K562 (cell line): ENCODE measurements at regions not wholly inside any gene's neighbourhood (a gene's known extent, or its start where the extent isn't known, plus 50 kb on each side); places are given as distances from the start of the nearest gene placed in this dataset.

Experiments
- ATAC-seq: fragments of 200-7000 bp; cut with Tn5 transposase; 3 replicates; pipeline ENCODE4 v1.9.1; 2020; ENCODE audit warnings: moderate library complexity
- BruUV-seq: library from RNA; stranded (reverse); fragments of 400-500 nt; replicated peaks from 2 replicates; lab custom pipeline; 2021; lab: Mats Ljungman, UMichigan
- CTCF ChIA-PET: fragments of 300-600 bp; formaldehyde crosslinking; extraction: SDS; loops from one replicate; lab custom pipeline; 2021; ENCODE audit warnings: low intra/inter-chr PET ratio; lab: Yijun Ruan, JAX
- POLR2A ChIA-PET: fragments of 300-600, 350-650 bp; sonication (Branson Sonifier 250); formaldehyde crosslinking; extraction: SDS; loops from one replicate; lab custom pipeline; 2021; ENCODE audit warnings: antibody characterized with exemption, inconsistent platforms; lab: Yijun Ruan, JAX
- DNase-seq, 4 experiments: peaks; one replicate each; pipeline versions ENCODE4 v3.0.0 to v3.0.0-alpha.2; 2011 to 2018; ENCODE audit warnings: low spot score in 3 of 4, mixed read lengths in 3 of 4; ENCODE audit errors: extremely low read depth in 1 of 4
- FAIRE-seq: peaks from 2 replicates; lab custom pipeline; 2011; peaks lifted over from hg19 to GRCh38; lab: Jason Lieb, UNC
- H2AFZ ChIP-seq: 2 replicates; pipeline ENCODE4 v1.6.0; 2011; ENCODE audit warnings: low read depth, low read length, control low read depth, inconsistent platforms
- H3K27ac ChIP-seq: fragments of 200-600 bp; 3 replicates; pipeline ENCODE4 v1.8.0; 2011; ENCODE audit warnings: low read depth, mild to moderate bottlenecking, control low read depth, inconsistent platforms, low read length, moderate library complexity, mixed read lengths; ENCODE audit errors: extremely low read depth
- H3K27me3 ChIP-seq, 2 experiments: fragments of 300-600 bp in 1 of 2; 2 replicates in 1 of 2; 3 replicates in 1 of 2; pipeline versions ENCODE4 v1.6.0 to v1.8.0; 2011; ENCODE audit warnings: inconsistent platforms in 2 of 2, low read length in 2 of 2, mild to moderate bottlenecking in 1 of 2, mixed read lengths in 1 of 2, moderate library complexity in 1 of 2; ENCODE audit not compliant: control insufficient read depth in 2 of 2, insufficient read depth in 2 of 2
- H3K36me3 ChIP-seq: fragments of 300-600 bp; 3 replicates; pipeline ENCODE4 v1.8.0; 2011; ENCODE audit warnings: mild to moderate bottlenecking, low read length, inconsistent platforms; ENCODE audit not compliant: control insufficient read depth, insufficient read depth
- H3K4me1 ChIP-seq, 2 experiments: fragments of 200-600 bp in 1 of 2; replicated peaks in 1 of 2; 2 replicates in 1 of 2; 3 replicates in 1 of 2; pipeline versions ENCODE4 v1.5.1 to v1.8.0; 2011; ENCODE audit warnings: inconsistent platforms in 2 of 2, low read length in 2 of 2, mild to moderate bottlenecking in 1 of 2, mixed read lengths in 1 of 2, moderate library complexity in 1 of 2; ENCODE audit not compliant: control insufficient read depth in 2 of 2, insufficient read depth in 2 of 2
- H3K4me2 ChIP-seq: 2 replicates; pipeline ENCODE4 v1.6.1; 2011; ENCODE audit warnings: low read length, control low read depth, inconsistent platforms, mixed read lengths; ENCODE audit not compliant: insufficient read depth
- H3K4me3 ChIP-seq: fragments of 200-600 bp; sonication (generic), shearing (Covaris generic); 2 replicates; pipeline ENCODE4 v1.5.1; 2016; ENCODE audit warnings: control low read depth, inconsistent platforms
- H3K79me2 ChIP-seq: fragments of 200-600 bp; 3 replicates; pipeline ENCODE4 v1.8.0; 2011; ENCODE audit warnings: low read length, inconsistent platforms; ENCODE audit not compliant: control insufficient read depth, insufficient read depth
- H3K9ac ChIP-seq, 2 experiments: 2 replicates each; pipeline versions ENCODE4 v1.6.0 to v1.6.1; 2011; ENCODE audit warnings: low read depth in 2 of 2, low read length in 2 of 2, control low read depth in 1 of 2, inconsistent platforms in 1 of 2, mild to moderate bottlenecking in 1 of 2, mixed read lengths in 1 of 2; ENCODE audit not compliant: insufficient read depth in 1 of 2
- H3K9me1 ChIP-seq: one replicate; pipeline ENCODE4 v1.6.0; 2011; ENCODE audit warnings: inconsistent platforms, mild to moderate bottlenecking, low read length, moderate library complexity; ENCODE audit not compliant: control insufficient read depth, insufficient read depth
- H3K9me3 ChIP-seq: replicated peaks from 2 replicates; pipeline ENCODE4 v1.5.1; 2011; ENCODE audit warnings: low read depth, low read length, inconsistent platforms; ENCODE audit not compliant: control insufficient read depth, insufficient read depth
- H4K20me1 ChIP-seq: replicated peaks from 2 replicates; pipeline ENCODE4 v1.6.1; 2011; ENCODE audit warnings: low read length, inconsistent platforms, mixed read lengths; ENCODE audit not compliant: control insufficient read depth, insufficient read depth
- EHMT2 ChIP-seq: fragments of 450-650 bp; IDR thresholded peaks from 2 replicates; pipeline ENCODE4 v1.6.1; 2018; ENCODE audit warnings: antibody characterized with exemption
- GATAD2B ChIP-seq: fragments of 450-650 bp; IDR thresholded peaks from 2 replicates; pipeline ENCODE4 v1.6.1; 2017; ENCODE audit warnings: mild to moderate bottlenecking, borderline replicate concordance
- HNRNPK ChIP-seq: fragments of 200-400 bp; formaldehyde crosslinking; IDR thresholded peaks from one replicate; pipeline ENCODE4 v1.6.1; 2018; ENCODE audit warnings: mild to moderate bottlenecking, low read depth, low read length; ENCODE audit not compliant: poor library complexity, severe bottlenecking
- JUN ChIP-seq, 2 experiments: sonication (generic) in 1 of 2; formaldehyde crosslinking in 1 of 2; IDR thresholded peaks; 2 replicates each; pipeline versions ENCODE4 v1.6.1 to v1.8.0; 2012 to 2022; ENCODE audit warnings: borderline replicate concordance in 2 of 2, mild to moderate bottlenecking in 2 of 2, improper control_type of control experiment in 1 of 2, low read depth in 1 of 2, low read length in 1 of 2, missing genetic modification reagents in 1 of 2
- NCOA1 ChIP-seq: fragments of 450-650 bp; IDR thresholded peaks from 2 replicates; pipeline ENCODE4 v1.6.1; 2016; ENCODE audit warnings: low read depth
- NEUROD1 ChIP-seq: fragments of 150-350 bp; IDR thresholded peaks from 2 replicates; pipeline ENCODE4 v1.6.1; 2014; ENCODE audit warnings: borderline replicate concordance, low read length, low read depth; ENCODE audit not compliant: partially characterized antibody
- PHB2 ChIP-seq: fragments of 450-650 bp; IDR thresholded peaks from 2 replicates; pipeline ENCODE4 v1.6.1; 2017; ENCODE audit warnings: low read depth
- PHF20 ChIP-seq: fragments of 450-650 bp; IDR thresholded peaks from 2 replicates; pipeline ENCODE4 v1.6.1; 2018; ENCODE audit not compliant: partially characterized antibody
- POU5F1 ChIP-seq: fragments of 150-350 bp; IDR thresholded peaks from 2 replicates; pipeline ENCODE4 v1.6.1; 2014; ENCODE audit warnings: borderline replicate concordance, low read length, low read depth, mild to moderate bottlenecking; ENCODE audit not compliant: partially characterized antibody
- STAT5B ChIP-seq: fragments of 250-450 bp; sonication (Bioruptor Pico); IDR thresholded peaks from 2 replicates; pipeline ENCODE4 v1.8.0; 2021; ENCODE audit warnings: mild to moderate bottlenecking, inconsistent platforms
- TCFL5 ChIP-seq: fragments of 250-450 bp; sonication (Bioruptor Pico); conservative IDR thresholded peaks from 2 replicates; pipeline ENCODE4 v1.6.1; 2021; ENCODE audit warnings: mild to moderate bottlenecking, moderate library complexity, matching md5 sums
- ZBTB2 ChIP-seq: fragments of 450-650 bp; IDR thresholded peaks from 2 replicates; pipeline ENCODE4 v1.6.1; 2016; ENCODE audit warnings: antibody characterized with exemption
- ZC3H8 ChIP-seq: fragments of 450-650 bp; IDR thresholded peaks from 2 replicates; pipeline ENCODE4 v1.6.1; 2017
- ZNF174 ChIP-seq: fragments of 250-450 bp; sonication (Bioruptor Pico); IDR thresholded peaks from 2 replicates; pipeline ENCODE4 v1.4.0; 2020; ENCODE audit warnings: mild to moderate bottlenecking
- WGBS: fragments of 100-300 bp; shearing (Covaris generic); methylation state at CpG from one replicate; pipeline ENCODE4 v1.1.6; 2016; ENCODE audit warnings: low coverage, mixed read lengths; ENCODE audit not compliant: insufficient coverage; ENCODE audit errors: missing lambda C conversion rate; 5-methylcytosine and 5-hydroxymethylcytosine counted together
- in situ Hi-C: fragments of 300-500 bp; cut with MboI; formaldehyde crosslinking; loops from 4 replicates; pipeline ENCODE4 v1.15.0; 2018; ENCODE audit warnings: inconsistent platforms, mixed read lengths
- intact Hi-C: fragments of 100-400 bp; cut with micrococcal nuclease; formaldehyde crosslinking; loops from 2 replicates; pipeline ENCODE4 v1.14.2; 2022
- TF ChIP-seq, protein P1 (sequence below): fragments of 450-650 bp; IDR thresholded peaks from 2 replicates; pipeline ENCODE4 v1.7.0; 2016; ENCODE audit warnings: borderline replicate concordance
- TF ChIP-seq, protein P2 (sequence below): sonication (generic); formaldehyde crosslinking; IDR thresholded peaks from 2 replicates; pipeline ENCODE4 v1.8.0; 2023; ENCODE audit warnings: missing genetic modification reagents, mild to moderate bottlenecking, borderline replicate concordance

DNA sequence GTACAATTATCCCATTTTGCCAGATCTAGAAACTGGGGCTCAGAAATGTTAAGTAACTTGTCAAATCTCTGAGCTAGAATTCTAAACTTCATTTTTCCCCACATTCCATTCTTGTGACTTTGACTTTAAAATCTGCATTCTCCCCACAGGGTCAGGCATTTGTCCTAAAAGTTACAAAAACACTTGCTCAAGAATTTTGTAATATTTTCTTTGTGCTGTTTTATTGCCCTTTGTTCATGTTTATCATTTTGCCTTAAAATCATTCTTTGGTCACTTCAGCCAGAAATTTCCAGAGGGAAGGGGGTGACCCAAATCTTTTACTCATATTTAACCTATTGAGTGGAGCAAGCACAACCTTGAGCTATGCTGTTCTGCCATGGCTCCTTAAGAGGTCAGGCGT, 120.1 kb upstream of the CCL21 start:
- no peak for FAIRE-seq
- BruUV-seq, result no TSS peak
- TF ChIP-seq EHMT2 (no peak), ZC3H8 (no peak), STAT5B (CRISPR knock-in tag) (no peak), ZBTB2 (no peak), ZNF174 (CRISPR knock-in tag) (no peak), POU5F1 (no peak), NCOA1 (no peak), HNRNPK (no peak), PHF20 (no peak), GATAD2B (no peak), JUN (IDR thresholded peaks at IDR 0.05; ENCODE audit: borderline replicate concordance, low read depth, low read length) (no peak), JUN (CRISPR knock-in tag; IDR thresholded peaks at IDR 0.05; ENCODE audit: borderline replicate concordance) (no peak), NEUROD1 (no peak), PHB2 (no peak), TCFL5 (CRISPR knock-in tag) (no peak)
- TF ChIP-seq, protein P1, sequence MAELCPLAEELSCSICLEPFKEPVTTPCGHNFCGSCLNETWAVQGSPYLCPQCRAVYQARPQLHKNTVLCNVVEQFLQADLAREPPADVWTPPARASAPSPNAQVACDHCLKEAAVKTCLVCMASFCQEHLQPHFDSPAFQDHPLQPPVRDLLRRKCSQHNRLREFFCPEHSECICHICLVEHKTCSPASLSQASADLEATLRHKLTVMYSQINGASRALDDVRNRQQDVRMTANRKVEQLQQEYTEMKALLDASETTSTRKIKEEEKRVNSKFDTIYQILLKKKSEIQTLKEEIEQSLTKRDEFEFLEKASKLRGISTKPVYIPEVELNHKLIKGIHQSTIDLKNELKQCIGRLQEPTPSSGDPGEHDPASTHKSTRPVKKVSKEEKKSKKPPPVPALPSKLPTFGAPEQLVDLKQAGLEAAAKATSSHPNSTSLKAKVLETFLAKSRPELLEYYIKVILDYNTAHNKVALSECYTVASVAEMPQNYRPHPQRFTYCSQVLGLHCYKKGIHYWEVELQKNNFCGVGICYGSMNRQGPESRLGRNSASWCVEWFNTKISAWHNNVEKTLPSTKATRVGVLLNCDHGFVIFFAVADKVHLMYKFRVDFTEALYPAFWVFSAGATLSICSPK, result no peak
- TF ChIP-seq, protein P2, sequence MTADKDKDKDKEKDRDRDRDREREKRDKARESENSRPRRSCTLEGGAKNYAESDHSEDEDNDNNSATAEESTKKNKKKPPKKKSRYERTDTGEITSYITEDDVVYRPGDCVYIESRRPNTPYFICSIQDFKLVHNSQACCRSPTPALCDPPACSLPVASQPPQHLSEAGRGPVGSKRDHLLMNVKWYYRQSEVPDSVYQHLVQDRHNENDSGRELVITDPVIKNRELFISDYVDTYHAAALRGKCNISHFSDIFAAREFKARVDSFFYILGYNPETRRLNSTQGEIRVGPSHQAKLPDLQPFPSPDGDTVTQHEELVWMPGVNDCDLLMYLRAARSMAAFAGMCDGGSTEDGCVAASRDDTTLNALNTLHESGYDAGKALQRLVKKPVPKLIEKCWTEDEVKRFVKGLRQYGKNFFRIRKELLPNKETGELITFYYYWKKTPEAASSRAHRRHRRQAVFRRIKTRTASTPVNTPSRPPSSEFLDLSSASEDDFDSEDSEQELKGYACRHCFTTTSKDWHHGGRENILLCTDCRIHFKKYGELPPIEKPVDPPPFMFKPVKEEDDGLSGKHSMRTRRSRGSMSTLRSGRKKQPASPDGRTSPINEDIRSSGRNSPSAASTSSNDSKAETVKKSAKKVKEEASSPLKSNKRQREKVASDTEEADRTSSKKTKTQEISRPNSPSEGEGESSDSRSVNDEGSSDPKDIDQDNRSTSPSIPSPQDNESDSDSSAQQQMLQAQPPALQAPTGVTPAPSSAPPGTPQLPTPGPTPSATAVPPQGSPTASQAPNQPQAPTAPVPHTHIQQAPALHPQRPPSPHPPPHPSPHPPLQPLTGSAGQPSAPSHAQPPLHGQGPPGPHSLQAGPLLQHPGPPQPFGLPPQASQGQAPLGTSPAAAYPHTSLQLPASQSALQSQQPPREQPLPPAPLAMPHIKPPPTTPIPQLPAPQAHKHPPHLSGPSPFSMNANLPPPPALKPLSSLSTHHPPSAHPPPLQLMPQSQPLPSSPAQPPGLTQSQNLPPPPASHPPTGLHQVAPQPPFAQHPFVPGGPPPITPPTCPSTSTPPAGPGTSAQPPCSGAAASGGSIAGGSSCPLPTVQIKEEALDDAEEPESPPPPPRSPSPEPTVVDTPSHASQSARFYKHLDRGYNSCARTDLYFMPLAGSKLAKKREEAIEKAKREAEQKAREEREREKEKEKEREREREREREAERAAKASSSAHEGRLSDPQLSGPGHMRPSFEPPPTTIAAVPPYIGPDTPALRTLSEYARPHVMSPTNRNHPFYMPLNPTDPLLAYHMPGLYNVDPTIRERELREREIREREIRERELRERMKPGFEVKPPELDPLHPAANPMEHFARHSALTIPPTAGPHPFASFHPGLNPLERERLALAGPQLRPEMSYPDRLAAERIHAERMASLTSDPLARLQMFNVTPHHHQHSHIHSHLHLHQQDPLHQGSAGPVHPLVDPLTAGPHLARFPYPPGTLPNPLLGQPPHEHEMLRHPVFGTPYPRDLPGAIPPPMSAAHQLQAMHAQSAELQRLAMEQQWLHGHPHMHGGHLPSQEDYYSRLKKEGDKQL (CRISPR knock-in tag), result no peak

More for the DNA sequence above, 120.1 kb upstream of the CCL21 start:
- in situ Hi-C loops (no loop called here), intact Hi-C loops (no loop called here)
- no peaks in the 10 kb centered on the region for H3K4me1 ChIP-seq
- no peaks in the 10 kb centered on the region; a peak in 1 of 5 replicates for H3K27me3 ChIP-seq
- no peak overlapping the region for H2AFZ ChIP-seq
- no peak overlapping the region for H3K4me3 ChIP-seq
- no peaks in the 10 kb centered on the region for H3K36me3 ChIP-seq
- no peak overlapping the region for H3K9ac ChIP-seq
- H3K27ac ChIP-seq, result no peak overlapping the region
- DNase-seq (no peak), ATAC-seq (no peak)
- no peaks in the 10 kb centered on the region for H4K20me1 ChIP-seq
- CTCF ChIA-PET, result no interaction called here
- 0% methylated on average over 1 of the region's 1 CpG for WGBS
- no peaks in the 10 kb centered on the region for H3K9me3 ChIP-seq
- POLR2A ChIA-PET, result no interaction called here
- no peak overlapping the region for H3K4me2 ChIP-seq
- no peaks in the 10 kb centered on the region for H3K79me2 ChIP-seq
- no peaks in the 10 kb centered on the region for H3K9me1 ChIP-seq
